Hippocampal formation (tissue), 2 donors: ENCODE measurements at regions not wholly inside any gene's neighbourhood (a gene's known extent, or its start where the extent isn't known, plus 50 kb on each side); places are given as distances from the start of the nearest gene placed in this dataset.
"Not testable (repeated sequence)": the region's sequence is repeated elsewhere in the genome, so short reads cannot be mapped to it uniquely, and the experiment has no call there.

Experiments
- DNase-seq, 2 donors: peaks; one replicate each; lab custom pipeline; 2025; lab: John Stamatoyannopoulos, UW

- no peak for DNase-seq
Measured at GRCh38 chr4:170801771-170802170, 712.0 kb upstream of the AADAT start.

- no peak for DNase-seq
Measured at GRCh38 chr4:170794525-170794924, 704.8 kb upstream of the AADAT start.

GRCh38 chr4:170788540-170789051, 698.8 kb upstream of the AADAT start:
- not testable (repeated sequence) for DNase-seq

- no peak for DNase-seq
Measured at GRCh38 chr4:170777663-170778062, 687.9 kb upstream of the AADAT start.

DNA sequence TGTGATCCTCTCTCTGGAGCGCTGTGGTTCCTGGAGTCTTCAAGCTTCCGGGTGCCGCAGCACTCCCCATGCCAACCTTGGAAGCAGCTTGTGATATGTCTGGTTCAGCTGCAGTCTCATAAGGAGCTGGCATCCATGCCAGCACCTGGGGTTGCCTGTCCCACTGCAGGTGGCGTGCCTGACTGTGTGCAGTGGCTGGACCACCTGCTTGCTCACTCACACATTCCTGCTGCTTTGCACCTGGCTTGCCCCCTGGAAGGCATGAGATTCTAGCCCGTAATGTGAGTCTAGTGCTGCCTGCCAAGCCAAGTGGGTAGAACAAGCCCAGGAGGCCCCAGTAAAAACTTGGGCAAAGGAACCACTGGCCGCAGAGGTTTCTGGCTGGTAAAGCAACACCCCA, 687.2 kb upstream of the AADAT start:
- DNase-seq: no peak

DNA sequence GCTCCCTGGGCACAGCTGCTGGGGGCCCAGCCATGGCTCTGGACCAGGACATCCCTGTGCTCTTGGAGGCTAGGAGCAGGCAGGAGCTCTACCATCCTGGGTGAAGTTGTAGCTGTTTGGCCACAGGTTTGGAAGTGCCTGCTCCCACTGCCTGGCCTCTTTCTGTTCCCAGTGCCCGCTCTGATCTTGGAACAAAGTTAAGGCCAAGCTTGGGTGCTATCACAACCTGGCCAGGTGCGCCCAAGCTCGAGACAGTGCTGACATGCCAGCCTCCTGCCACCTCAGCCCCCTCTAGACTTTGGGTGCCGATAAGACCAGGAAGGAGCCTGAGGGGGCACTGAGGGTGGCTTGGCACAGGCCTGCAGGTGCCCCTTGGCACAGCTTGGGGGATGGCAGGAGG, 686.1 kb upstream of the AADAT start:
- no peak for DNase-seq

DNA sequence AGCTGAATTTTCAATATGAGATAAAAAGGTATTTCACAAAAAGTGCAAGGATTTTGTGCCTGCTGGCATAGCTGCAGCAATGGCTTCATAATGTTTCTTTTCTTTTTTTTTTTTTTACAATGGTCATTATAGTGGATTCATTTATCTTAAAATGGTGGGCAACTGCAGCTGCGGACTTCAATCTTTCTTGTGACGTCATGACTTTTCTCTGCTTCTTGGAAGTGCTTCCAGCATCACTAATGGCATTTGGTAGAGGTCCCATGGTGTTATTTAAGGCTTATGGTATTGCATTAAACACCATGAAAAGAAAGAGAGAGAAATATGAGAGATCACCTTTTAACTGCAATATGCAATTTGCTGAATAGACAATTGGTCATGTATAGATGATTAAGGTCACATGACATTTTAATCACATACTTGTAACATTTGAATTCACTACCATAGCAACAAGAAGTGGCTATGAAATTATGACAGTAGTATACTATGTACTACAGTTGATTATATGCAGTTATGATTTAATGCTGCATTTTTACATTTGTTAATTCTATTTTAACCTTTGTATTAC, 684.0 kb upstream of the AADAT start:
- DNase-seq: no peak

GRCh38 chr4:170772429-170772828, 682.7 kb upstream of the AADAT start:
- no peak for DNase-seq

- no peak for DNase-seq
Measured at GRCh38 chr4:170770664-170771063, 680.9 kb upstream of the AADAT start.

DNA sequence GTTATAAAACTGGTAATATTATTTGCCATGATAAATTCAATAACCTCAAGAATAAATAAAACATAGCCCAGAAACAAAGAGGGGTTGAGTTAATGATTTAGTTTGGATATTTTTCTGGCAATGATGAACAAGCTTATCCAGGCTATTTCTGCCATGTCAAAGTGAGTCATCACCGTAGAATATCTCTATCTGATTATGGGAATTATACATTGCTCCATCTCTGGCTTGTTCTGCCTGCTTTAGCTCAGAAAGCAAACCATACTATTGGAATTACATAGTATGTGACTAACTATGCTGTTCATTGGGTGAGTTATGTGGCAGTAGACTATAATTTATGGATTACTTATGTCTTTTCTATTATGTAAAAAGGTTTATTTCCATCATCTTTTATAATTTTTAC, 680.1 kb upstream of the AADAT start:
- DNase-seq: no peak

GRCh38 chr4:170758988-170759387, 669.2 kb upstream of the AADAT start:
- no peak for DNase-seq

DNA sequence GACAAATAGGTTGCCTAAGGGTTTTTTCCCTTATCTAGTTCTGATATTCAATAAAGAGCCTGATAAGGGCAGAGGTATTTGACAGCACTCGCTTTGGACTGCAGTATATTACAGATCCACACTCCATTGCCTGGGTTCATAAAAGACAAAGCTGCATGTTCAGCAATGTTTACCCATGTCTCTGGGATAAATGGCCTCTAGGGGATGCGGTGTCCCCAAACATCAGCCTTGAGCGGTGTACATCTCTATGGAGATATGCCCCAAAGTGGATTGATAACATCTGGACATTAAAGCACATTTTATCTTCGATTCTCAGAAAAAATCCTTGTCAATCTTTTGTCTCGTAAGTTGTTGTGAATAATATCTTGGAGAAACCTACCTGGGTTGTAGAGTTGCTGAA, 660.8 kb upstream of the AADAT start:
- DNase-seq: no peak

DNA sequence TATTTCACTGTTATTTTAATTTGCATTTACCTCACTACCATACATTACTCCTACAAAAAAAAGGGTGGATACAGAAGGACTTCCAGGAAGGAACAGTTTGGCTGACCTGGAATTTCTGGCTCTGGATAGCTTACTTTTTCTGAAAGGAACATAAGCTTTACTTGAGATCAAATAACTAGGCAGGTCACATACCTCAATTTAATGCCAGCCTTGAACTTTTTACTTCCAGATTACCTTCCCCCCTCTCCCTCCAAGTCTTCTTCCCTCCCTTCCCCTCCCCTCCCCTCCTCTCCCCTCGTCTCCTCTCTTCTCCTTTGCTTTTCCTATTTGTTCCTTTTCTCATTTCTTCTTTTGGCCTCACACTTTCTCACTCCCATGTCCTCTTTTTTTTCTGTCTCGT, 659.2 kb upstream of the AADAT start:
- DNase-seq: no peak

GRCh38 chr4:170743633-170744032, 653.9 kb upstream of the AADAT start:
- DNase-seq: no peak

GRCh38 chr4:170741856-170742255, 652.1 kb upstream of the AADAT start:
- no peak for DNase-seq

DNA sequence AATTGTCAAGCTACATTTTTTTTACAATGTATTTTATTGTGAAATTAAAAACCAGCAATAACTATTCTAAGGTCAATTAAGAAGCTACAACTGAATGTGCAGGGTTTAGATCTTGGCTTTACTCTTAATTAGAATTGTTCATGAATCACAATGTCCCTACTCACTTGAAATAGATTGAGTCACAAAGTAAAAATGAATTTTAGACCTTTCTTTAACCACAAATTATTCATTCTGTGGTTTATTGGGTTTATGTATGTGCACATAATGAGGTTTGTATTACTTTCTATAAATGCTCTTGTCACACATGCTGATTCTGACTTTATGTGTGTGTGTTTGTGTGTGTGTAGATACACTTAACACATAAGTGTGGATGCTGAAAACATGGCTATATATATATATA, 647.0 kb upstream of the AADAT start:
- DNase-seq: no peak

DNA sequence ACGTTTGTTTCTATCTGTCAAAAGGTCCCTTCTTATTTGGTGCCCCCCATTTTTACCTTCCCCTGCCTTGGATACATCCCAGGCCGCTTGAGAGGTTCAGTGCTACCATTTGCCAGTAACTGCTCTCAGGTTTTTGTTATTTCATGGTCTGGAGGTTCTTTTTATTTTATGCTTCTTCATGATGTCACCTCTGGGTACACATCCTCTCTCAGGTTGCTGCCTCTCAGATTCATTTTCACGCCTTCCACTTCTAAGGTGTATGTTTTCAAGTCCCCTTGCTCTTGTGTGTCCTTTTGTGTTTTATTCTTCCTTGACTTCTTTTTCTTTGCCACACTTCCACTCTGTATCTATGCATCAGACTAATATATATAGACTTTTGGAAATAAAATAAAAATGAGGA, 640.1 kb upstream of the AADAT start:
- no peak for DNase-seq

GRCh38 chr4:170729236-170729635, 639.5 kb upstream of the AADAT start:
- DNase-seq: no peak

- DNase-seq: no peak
Measured at GRCh38 chr4:170724191-170724590, 634.4 kb upstream of the AADAT start.

DNA sequence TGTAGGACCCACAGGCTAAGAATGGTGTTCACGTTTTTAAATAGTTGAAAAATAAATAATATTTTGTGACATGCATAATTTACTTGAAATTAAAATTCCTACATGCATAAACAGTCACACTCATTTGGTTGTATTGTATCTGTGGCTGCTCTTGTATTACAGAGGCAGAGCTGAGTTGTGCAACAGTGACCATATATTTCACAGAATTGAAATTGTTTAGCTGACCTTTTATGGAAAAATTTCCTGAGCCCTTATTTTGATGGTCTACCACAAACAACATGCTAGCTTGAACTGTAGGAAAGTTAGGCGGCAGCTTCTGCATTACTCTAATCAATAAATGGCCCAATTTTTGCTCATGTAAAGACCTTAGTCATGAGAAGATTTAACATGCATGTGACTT, 633.4 kb upstream of the AADAT start:
- no peak for DNase-seq

GRCh38 chr4:170721812-170722373, 632.1 kb upstream of the AADAT start:
- no peak for DNase-seq

DNA sequence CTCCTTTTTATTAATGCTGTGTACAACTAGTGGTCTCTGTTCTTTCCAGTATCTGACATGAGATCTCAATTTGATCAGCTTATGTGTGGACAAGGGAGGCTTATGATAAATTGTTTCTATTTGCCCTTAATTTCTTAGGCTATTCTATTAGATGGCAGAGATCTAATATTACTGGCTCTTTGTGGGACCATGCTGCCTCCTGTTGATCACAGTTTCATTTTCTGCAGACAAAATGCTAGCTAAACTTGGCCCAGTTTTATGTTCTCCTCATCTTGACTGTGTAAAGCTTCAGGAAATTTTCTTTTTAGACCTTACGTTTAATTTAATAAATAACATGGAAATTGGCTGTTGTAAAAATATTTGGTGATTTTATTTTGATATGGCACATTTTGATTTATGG, 627.1 kb upstream of the AADAT start:
- no peak for DNase-seq

GRCh38 chr4:170705907-170706306, 616.2 kb upstream of the AADAT start:
- no peak for DNase-seq

DNA sequence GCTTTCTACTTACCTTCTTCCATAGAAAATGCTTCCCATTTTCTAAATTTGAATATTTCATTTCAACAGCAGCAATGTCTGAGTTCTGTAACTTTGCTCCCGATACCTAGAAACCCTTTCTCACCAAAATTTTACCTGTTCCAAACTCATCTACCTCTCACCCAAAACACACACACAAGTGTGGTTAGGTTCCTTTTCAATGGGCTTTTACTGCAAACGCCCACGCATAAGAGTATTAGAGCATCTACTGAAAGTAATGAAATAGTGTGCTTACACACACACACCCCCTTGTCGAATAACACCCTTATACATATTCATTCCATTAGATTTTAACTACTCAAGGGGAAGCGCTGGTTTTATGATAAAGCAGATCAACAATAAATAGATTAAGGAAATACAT, 610.3 kb upstream of the AADAT start:
- DNase-seq: no peak
